ENCODE measurements at regions not wholly inside any gene's neighbourhood (a gene's known extent, or its start where the extent isn't known, plus 50 kb on each side); places are given as distances from the start of the nearest gene placed in this dataset.

- TF ChIP-seq POLR2AphosphoS5 (IDR thresholded peaks at IDR 0.05) (no peak), EP300 (IDR thresholded peaks at IDR 0.05; ENCODE audit: low read depth) (no peak), CTCF (IDR thresholded peaks at IDR 0.05) (no peak), POLR2A (IDR thresholded peaks at IDR 0.05) (no peak)
Measured at GRCh38 chr18:57965246-57965645, 78.8 kb upstream of the NEDD4L start.

Data from transverse colon (tissue), 4 donors.